Hepatocyte (in vitro differentiated cells): ENCODE measurements at regions not wholly inside any gene's neighbourhood (a gene's known extent, or its start where the extent isn't known, plus 50 kb on each side); places are given as distances from the start of the nearest gene placed in this dataset.
A peak's percentile ranks its signal among the peaks of the same experiment; 100 is the strongest.

Source experiments
- DNase-seq: peaks from one replicate; pipeline ENCODE4 v3.0.0-alpha.2; 2016; ENCODE audit warnings: low spot score
- H2AFZ ChIP-seq: fragments of 200-600 bp; sonication (generic); 2 replicates; pipeline ENCODE4 v1.6.0; 2016; ENCODE audit warnings: antibody characterized with exemption, mild to moderate bottlenecking
- H3K27ac ChIP-seq: fragments of 200-600 bp; sonication (generic); 2 replicates; pipeline ENCODE4 v1.5.1; 2016; ENCODE audit warnings: mild to moderate bottlenecking
- H3K27me3 ChIP-seq: fragments of 200-600 bp; sonication (generic); 2 replicates; pipeline ENCODE4 v1.6.1; 2016
- H3K36me3 ChIP-seq: fragments of 200-600 bp; sonication (generic); replicated peaks from 2 replicates; pipeline ENCODE4 v1.5.1; 2016; ENCODE audit warnings: low read depth; ENCODE audit not compliant: insufficient read depth
- H3K4me1 ChIP-seq: fragments of 200-600 bp; sonication (generic); 2 replicates; pipeline ENCODE4 v1.5.1; 2016; ENCODE audit warnings: mild to moderate bottlenecking, moderate library complexity; ENCODE audit not compliant: insufficient read depth
- H3K4me2 ChIP-seq: fragments of 200-600 bp; sonication (generic); 2 replicates; pipeline ENCODE4 v1.6.0; 2016
- H3K4me3 ChIP-seq: fragments of 200-600 bp; sonication (generic); 2 replicates; pipeline ENCODE4 v1.5.1; 2016; ENCODE audit warnings: mild to moderate bottlenecking
- H3K79me2 ChIP-seq: fragments of 200-600 bp; sonication (generic); 2 replicates; pipeline ENCODE4 v1.6.0; 2017; ENCODE audit warnings: mild to moderate bottlenecking
- H3K9me2 ChIP-seq: fragments of 200-600 bp; sonication (generic); replicated peaks from 2 replicates; pipeline ENCODE4 v1.6.0; 2017; ENCODE audit warnings: mild to moderate bottlenecking; ENCODE audit not compliant: insufficient read depth
- H3K9me3 ChIP-seq: fragments of 200-600 bp; sonication (generic); 2 replicates; pipeline ENCODE4 v1.5.1; 2016; ENCODE audit warnings: low read depth, mild to moderate bottlenecking
- H4K20me1 ChIP-seq: fragments of 200-600 bp; sonication (generic); 2 replicates; pipeline ENCODE4 v1.6.0; 2016; ENCODE audit warnings: mild to moderate bottlenecking; ENCODE audit not compliant: insufficient read depth, poor library complexity, severe bottlenecking
- EZH2 ChIP-seq: fragments of 200-600 bp; sonication (generic); IDR thresholded peaks from 2 replicates; pipeline ENCODE4 v1.6.1; 2016; ENCODE audit warnings: antibody characterized with exemption, mild to moderate bottlenecking, borderline replicate concordance
- EZH2phosphoT487 ChIP-seq: fragments of 200-600 bp; sonication (generic); IDR thresholded peaks from one replicate; pipeline ENCODE4 v1.6.1; 2018; ENCODE audit warnings: antibody characterized with exemption, mild to moderate bottlenecking, low read depth, moderate library complexity; ENCODE audit not compliant: unreplicated experiment, severe bottlenecking
- WGBS: methylation state at CpG from one replicate; pipeline ENCODE4 v1.1.6; 2016; ENCODE audit warnings: low lambda C conversion rate; ENCODE audit errors: missing lambda C conversion rate; 5-methylcytosine and 5-hydroxymethylcytosine counted together
- TF ChIP-seq, protein P1 (sequence below): fragments of 200-600 bp; sonication (generic); IDR thresholded peaks from 2 replicates; pipeline ENCODE4 v1.5.1; 2016; ENCODE audit warnings: antibody characterized with exemption, mild to moderate bottlenecking; ENCODE audit not compliant: poor library complexity

- H3K9me2 ChIP-seq = no peaks in the 10 kb centered on the region
- H3K27me3 ChIP-seq = peaks cover 7% of the 10 kb centered on the region
- H3K4me1 ChIP-seq = no peaks in the 10 kb centered on the region
- 64% methylated on average over 9 of the region's 9 CpGs for WGBS
- no peak overlapping the region for H2AFZ ChIP-seq
- H3K27ac ChIP-seq = no peak overlapping the region
- no peak overlapping the region for H3K4me3 ChIP-seq
- TF ChIP-seq, protein P1, sequence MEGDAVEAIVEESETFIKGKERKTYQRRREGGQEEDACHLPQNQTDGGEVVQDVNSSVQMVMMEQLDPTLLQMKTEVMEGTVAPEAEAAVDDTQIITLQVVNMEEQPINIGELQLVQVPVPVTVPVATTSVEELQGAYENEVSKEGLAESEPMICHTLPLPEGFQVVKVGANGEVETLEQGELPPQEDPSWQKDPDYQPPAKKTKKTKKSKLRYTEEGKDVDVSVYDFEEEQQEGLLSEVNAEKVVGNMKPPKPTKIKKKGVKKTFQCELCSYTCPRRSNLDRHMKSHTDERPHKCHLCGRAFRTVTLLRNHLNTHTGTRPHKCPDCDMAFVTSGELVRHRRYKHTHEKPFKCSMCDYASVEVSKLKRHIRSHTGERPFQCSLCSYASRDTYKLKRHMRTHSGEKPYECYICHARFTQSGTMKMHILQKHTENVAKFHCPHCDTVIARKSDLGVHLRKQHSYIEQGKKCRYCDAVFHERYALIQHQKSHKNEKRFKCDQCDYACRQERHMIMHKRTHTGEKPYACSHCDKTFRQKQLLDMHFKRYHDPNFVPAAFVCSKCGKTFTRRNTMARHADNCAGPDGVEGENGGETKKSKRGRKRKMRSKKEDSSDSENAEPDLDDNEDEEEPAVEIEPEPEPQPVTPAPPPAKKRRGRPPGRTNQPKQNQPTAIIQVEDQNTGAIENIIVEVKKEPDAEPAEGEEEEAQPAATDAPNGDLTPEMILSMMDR = no peak
- TF ChIP-seq EZH2 (no peak), EZH2phosphoT487 (no peak)
- H3K79me2 ChIP-seq = no peaks in the 10 kb centered on the region
- no peak overlapping the region for H3K4me2 ChIP-seq
- DNase-seq = no peak
- H3K36me3 ChIP-seq = no peaks in the 10 kb centered on the region
- no peaks in the 10 kb centered on the region for H4K20me1 ChIP-seq
- no peaks in the 10 kb centered on the region for H3K9me3 ChIP-seq
These were observed 120.4 kb upstream of the C1orf174 start for GRCh38 chr1:4020449-4020848.

GRCh38 chr1:4021136-4021973 lies 121.3 kb upstream of the C1orf174 start:
- Histone ChIP-seq H2AFZ (no peak overlapping the region), H3K9me3 (no peaks in the 10 kb centered on the region), H3K27ac (no peak overlapping the region), H3K27me3 (peaks cover 8% of the 10 kb centered on the region), H3K4me3 (no peak overlapping the region), H3K36me3 (no peaks in the 10 kb centered on the region), H3K9me2 (no peaks in the 10 kb centered on the region), H4K20me1 (no peaks in the 10 kb centered on the region), H3K4me1 (no peaks in the 10 kb centered on the region), H3K79me2 (no peaks in the 10 kb centered on the region), H3K4me2 (no peak overlapping the region)
- TF ChIP-seq EZH2 (no peak), EZH2phosphoT487 (no peak)
- TF ChIP-seq, protein P1 = no peak
- 89% methylated on average over 11 of the region's 16 CpGs for WGBS
- DNase-seq = peak; percentile 2

DNA sequence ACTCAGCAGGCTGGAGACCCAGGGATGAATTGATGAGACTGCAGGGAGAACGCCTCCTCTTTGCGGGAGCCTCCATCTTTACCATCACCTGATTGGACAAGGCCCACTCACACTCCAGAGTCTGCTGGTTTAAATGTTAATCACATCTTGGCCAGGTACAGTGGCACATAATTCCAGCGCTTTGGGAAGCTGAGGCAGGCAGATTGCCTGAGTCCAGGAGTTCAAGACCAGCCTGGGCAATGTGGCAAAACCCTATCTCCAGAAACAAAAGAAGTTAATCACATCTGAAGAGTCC lies 121.8 kb upstream of the C1orf174 start:
- Histone ChIP-seq H3K9me2 (no peaks in the 10 kb centered on the region), H3K79me2 (no peaks in the 10 kb centered on the region), H3K9me3 (no peaks in the 10 kb centered on the region), H3K36me3 (no peaks in the 10 kb centered on the region), H2AFZ (no peak overlapping the region), H3K4me3 (no peak overlapping the region), H3K27me3 (peaks cover 8% of the 10 kb centered on the region), H3K4me2 (no peak overlapping the region), H3K4me1 (no peaks in the 10 kb centered on the region), H3K27ac (no peak overlapping the region), H4K20me1 (no peaks in the 10 kb centered on the region)
- no peak for DNase-seq
- WGBS = 85% methylated on average over 3 of the region's 3 CpGs
- TF ChIP-seq, protein P1 = no peak
- no peak for TF ChIP-seq EZH2phosphoT487
- no peak for TF ChIP-seq EZH2
